EH (cell line): ENCODE measurements at regions not wholly inside any gene's neighbourhood (a gene's known extent, or its start where the extent isn't known, plus 50 kb on each side); places are given as distances from the start of the nearest gene placed in this dataset.

ENCODE experiments used
- DNase-seq: peaks from one replicate; pipeline ENCODE4 v3.0.0-alpha.2; 2015; ENCODE audit warnings: low read depth

DNA sequence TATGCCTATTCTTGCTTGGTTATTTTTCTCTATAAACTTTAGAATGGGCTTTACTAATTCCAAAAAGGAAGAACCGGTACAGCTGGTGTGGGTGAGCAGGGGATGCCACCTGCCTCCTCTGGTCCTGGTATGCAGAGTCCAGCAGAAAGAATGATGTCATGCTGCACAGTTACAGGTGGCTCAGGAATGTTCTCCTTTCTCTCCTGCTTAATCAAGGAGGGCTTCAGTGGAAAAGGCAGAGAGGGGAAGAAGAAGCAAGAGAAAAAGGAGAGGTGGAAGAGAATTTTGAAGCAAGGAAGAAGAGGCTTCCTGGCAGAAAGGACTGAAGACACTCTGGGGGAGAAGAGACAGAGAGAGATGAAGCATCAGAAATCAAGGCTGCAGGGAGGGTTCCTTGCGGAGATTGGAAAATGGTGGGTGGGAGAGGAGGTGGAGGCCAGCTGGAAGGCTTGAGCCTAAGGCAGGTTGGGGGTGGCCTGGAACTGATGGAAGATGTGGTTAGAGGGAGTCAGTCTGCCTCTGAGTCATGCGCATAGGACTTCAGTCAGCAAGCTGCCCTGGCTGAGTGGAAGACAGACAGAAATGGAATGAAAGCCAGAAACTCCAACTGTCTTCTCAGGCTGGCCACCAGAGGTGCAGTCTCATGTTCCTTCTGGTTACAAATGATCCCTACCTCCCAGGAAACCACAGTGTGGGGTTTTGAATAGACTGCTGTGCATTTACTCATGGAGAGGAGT, 64.6 kb upstream of the CRHR1 start:
- peak; percentile 88 for DNase-seq

DNA sequence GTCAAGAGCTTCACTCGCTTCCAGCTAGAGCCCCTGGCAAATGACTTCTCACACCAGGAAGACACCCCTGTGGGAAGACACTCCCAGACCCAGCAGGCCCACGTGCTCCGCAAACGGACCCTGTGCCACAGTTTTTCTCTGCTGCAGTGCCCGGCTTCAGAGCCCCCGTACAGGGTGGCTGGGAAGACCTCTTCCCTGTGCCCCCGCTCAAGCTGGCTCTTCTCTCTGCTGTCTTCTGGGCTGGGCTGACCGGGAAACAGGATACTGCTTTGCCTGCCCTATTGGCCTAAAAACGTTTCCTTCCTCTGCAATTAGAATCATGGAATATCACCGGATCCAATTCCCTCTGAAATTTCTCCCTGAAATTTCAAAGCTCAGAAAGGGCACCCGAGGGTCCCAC, 63.7 kb upstream of the CRHR1 start:
- DNase-seq: no peak

DNA sequence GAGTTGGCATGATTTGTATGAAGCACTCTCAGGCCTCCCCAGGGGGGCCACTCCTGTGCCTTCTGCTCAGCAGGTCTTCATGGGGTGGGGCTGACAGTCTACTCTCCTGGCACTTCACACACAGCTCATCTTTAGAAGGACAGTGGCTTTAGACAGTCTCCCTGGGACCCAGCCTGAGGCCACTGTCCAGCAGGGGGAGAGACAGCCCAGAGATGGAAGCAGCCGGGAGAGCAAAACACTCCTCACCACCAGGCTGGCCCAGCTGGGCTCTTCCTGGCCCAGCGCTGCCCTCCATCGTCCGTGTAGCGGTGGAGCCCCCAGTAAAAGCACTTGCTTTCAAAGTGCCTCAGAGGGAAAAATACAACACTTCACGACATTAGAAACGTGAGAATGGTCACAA, 62.0 kb upstream of the CRHR1 start:
- peak; percentile 27 for DNase-seq

DNA sequence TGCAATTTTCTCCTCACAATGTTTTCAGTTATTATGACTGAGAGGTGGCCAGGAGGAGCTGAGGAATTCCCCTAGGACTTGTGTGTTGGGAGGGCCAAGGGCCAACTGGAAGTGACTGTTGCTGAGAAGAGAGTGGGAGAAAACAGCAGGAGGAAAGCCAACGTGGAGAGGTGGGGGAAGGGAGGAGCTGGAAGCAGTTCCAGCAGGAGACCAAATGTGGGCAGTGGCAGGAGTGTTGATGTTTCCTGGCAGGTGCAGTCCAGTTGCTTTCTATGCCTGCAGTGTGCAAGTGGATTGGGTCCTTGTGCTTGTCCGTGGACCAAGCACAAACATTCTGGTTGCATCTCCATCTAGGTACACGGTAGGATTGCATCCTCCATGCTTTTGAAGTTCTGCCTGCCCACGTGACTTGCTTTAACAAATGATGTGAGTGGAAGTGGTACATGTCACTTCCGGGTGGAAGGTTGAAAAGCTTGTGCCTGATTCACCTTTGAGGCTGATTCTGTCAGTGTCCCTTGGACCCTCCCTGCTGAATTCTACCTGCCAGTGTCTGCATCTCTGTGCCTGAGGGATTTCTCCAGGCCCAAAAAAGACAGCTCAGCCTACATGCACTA, 54.7 kb upstream of the CRHR1 start:
- DNase-seq: no peak

DNA sequence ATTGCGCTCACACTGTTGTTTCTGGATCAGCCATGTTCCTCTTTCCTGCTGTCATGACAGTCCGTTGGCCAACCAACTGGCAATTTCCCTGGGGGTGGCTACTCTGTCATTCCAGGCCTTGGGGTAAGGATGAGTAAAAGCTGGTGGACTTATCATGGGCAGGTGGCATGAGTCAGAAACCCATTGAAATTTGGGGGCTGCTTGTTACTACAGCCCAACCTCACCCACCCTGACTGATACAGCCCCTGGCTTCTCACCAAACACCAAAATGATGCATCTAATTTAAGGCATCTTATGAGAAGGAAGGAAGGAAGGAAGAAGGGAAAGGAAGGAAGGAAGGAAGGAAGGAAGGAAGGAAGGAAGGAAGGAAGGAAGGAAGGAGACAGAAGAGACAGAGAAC, 53.9 kb upstream of the CRHR1 start:
- DNase-seq: no peak

DNA sequence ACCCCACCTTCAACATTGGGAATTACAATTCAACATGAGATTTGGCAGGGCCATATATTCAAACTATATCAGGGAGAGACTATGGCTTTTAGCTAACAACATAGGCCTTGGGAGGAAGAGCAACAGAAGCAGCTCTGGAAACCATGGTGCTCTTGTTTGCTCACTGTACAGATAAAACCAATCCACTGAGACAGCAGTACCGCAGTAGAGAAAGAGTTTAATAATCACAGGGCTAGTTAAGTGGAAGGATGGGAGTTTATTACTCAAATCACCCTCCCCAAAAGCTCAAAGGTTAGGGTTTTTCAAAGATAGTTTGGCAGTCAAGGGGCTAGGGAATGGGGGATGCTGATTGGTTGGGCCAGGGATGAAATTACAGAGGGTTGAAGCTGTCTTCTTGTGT, 52.7 kb upstream of the CRHR1 start:
- DNase-seq: no peak

DNA sequence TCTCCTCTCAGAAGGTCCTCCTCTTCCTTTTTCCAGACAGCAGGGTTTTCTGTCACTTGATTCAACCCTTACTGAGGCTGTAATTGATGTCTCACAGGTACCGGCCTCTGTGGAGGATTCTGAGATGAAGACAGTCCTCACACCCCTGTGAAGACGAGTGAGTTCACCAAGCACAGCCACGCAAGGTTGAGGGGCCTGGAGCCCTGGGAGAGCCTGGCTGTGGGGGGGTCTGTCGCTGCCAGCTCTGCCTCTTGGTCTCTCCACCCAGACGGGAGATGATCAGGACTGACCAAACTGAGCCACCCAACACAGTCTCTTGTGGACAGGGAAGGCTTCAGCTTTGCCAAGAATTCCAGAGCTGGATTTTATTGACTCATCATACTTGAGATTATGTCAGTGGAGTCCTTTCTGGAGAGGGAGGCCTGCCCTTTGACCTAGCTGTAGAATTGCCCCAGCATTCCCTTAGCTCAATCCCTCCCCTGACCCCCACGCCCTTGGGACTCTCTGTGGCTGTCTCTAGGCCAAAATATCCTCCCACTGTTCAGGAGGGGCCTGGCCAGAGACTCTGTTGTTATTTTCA, 51.1 kb upstream of the CRHR1 start:
- DNase-seq: no peak

DNA sequence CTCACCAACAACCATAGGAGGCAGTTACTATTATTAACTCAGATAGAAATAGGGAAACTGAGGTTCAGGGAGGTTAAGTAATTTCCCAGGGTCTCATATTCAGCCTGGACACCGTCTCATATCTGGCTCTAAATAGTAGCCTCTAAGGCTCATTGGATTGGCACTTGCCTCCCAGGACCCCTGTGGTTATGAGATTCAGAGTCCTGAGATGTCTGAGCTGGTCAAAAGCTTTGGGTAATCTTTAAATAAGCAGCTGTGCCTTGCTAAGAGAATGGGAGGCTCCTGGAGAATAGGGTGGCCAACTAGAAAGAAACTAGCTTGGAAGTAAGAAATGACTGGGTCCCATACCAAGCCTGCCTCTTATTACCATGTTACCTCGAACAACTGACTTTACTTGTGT, 50.3 kb upstream of the CRHR1 start:
- no peak for DNase-seq
